IMR-90 (cell line): ENCODE measurements at regions not wholly inside any gene's neighbourhood (a gene's known extent, or its start where the extent isn't known, plus 50 kb on each side); places are given as distances from the start of the nearest gene placed in this dataset.
"Not testable (repeated sequence)": the region's sequence is repeated elsewhere in the genome, so short reads cannot be mapped to it uniquely, and the experiment has no call there.

ENCODE experiments used
- ATAC-seq: fragments of 200-7000 bp; cut with Tn5 transposase; 2 replicates; pipeline ENCODE4 v1.9.1; 2020; ENCODE audit warnings: low read depth, mild to moderate bottlenecking, moderate library complexity
- BruUV-seq: library from RNA; stranded (reverse); fragments of 400-500 nt; replicated peaks from 2 replicates; lab custom pipeline; 2021; lab: Mats Ljungman, UMichigan
- CTCF ChIA-PET: fragments of 300-600 bp; formaldehyde crosslinking; extraction: SDS; loops from one replicate; lab custom pipeline; 2021; ENCODE audit warnings: antibody characterized with exemption; lab: Yijun Ruan, JAX
- POLR2A ChIA-PET: fragments of 300-600 bp; sonication (Branson Sonifier 250); formaldehyde crosslinking; loops from one replicate; lab custom pipeline; 2022; ENCODE audit warnings: antibody characterized with exemption; ENCODE audit not compliant: unreplicated experiment; lab: Charles Lee
- DNase-seq: peaks from one replicate; pipeline ENCODE4 v3.0.0; 2013
- H2AFZ ChIP-seq: replicated peaks from 2 replicates; pipeline ENCODE3; 2013; ENCODE audit warnings: low read length, mild to moderate bottlenecking; ENCODE audit not compliant: poor library complexity
- H2AK5ac ChIP-seq: 2 replicates; pipeline ENCODE4 v1.6.1; 2013; ENCODE audit warnings: low read depth, low read length, inconsistent platforms
- H2AK9ac ChIP-seq: replicated peaks from 2 replicates; pipeline ENCODE3; 2013; ENCODE audit warnings: mild to moderate bottlenecking, low read depth, low read length, moderate library complexity; ENCODE audit not compliant: poor library complexity
- H2BK120ac ChIP-seq: 2 replicates; pipeline ENCODE4 v1.6.1; 2013; ENCODE audit warnings: low read depth, low read length, inconsistent platforms
- H2BK15ac ChIP-seq: 3 replicates; pipeline ENCODE4 v1.6.1; 2013; ENCODE audit warnings: low read depth, low read length, inconsistent platforms
- H2BK20ac ChIP-seq: 2 replicates; pipeline ENCODE4 v1.6.1; 2013; ENCODE audit warnings: low read depth, mild to moderate bottlenecking, inconsistent platforms, low read length, moderate library complexity
- H2BK5ac ChIP-seq: 2 replicates; pipeline ENCODE4 v1.6.1; 2013; ENCODE audit warnings: mild to moderate bottlenecking, low read depth, low read length, inconsistent platforms; ENCODE audit not compliant: poor library complexity, severe bottlenecking
- H3K14ac ChIP-seq: replicated peaks from 2 replicates; pipeline ENCODE4 v1.6.1; 2013; ENCODE audit warnings: low read depth, low read length, inconsistent platforms
- H3K18ac ChIP-seq: 2 replicates; pipeline ENCODE4 v1.6.1; 2013; ENCODE audit warnings: low read depth, low read length, control low read depth
- H3K23ac ChIP-seq: 2 replicates; pipeline ENCODE4 v1.6.1; 2013; ENCODE audit warnings: low read depth, low read length, inconsistent platforms
- H3K27ac ChIP-seq: 2 replicates; pipeline ENCODE4 v1.5.1; 2013; ENCODE audit warnings: mild to moderate bottlenecking, control low read depth, low read length; ENCODE audit not compliant: insufficient read depth
- H3K27me3 ChIP-seq: 2 replicates; pipeline ENCODE4 v1.6.1; 2013; ENCODE audit warnings: low read length; ENCODE audit not compliant: control insufficient read depth, insufficient read depth
- H3K36me3 ChIP-seq: 2 replicates; pipeline ENCODE4 v1.6.1; 2013; ENCODE audit warnings: low read length, mixed read lengths; ENCODE audit not compliant: control insufficient read depth, insufficient read depth
- H3K4ac ChIP-seq: 2 replicates; pipeline ENCODE4 v1.6.1; 2013; ENCODE audit warnings: low read depth, low read length, inconsistent platforms
- H3K4me1 ChIP-seq: 2 replicates; pipeline ENCODE4 v1.6.1; 2013; ENCODE audit warnings: low read length, mixed read lengths; ENCODE audit not compliant: control insufficient read depth, insufficient read depth
- H3K4me2 ChIP-seq: 2 replicates; pipeline ENCODE4 v1.6.1; 2013; ENCODE audit warnings: low read depth, mild to moderate bottlenecking, control low read depth, low read length, moderate library complexity
- H3K4me3 ChIP-seq: 2 replicates; pipeline ENCODE4 v1.5.1; 2013; ENCODE audit warnings: low read depth, mild to moderate bottlenecking, control low read depth, low read length, moderate library complexity; ENCODE audit not compliant: insufficient read depth
- H3K56ac ChIP-seq: 2 replicates; pipeline ENCODE4 v1.6.1; 2013; ENCODE audit warnings: low read length, inconsistent platforms; ENCODE audit not compliant: insufficient read depth; ENCODE audit errors: extremely low read depth
- H3K79me1 ChIP-seq, 2 experiments: 2 replicates each; pipeline ENCODE4 v1.6.1; 2013; ENCODE audit warnings: low read length in 2 of 2, inconsistent platforms in 1 of 2, low read depth in 1 of 2
- H3K9ac ChIP-seq: 2 replicates; pipeline ENCODE4 v1.6.1; 2013; ENCODE audit warnings: low read depth, low read length, control low read depth
- H3K9me1 ChIP-seq: 2 replicates; pipeline ENCODE4 v1.6.1; 2013; ENCODE audit warnings: low read length, inconsistent platforms; ENCODE audit not compliant: insufficient read depth
- H3K9me3 ChIP-seq: 2 replicates; pipeline ENCODE4 v1.6.1; 2013; ENCODE audit warnings: low read length; ENCODE audit not compliant: control insufficient read depth, insufficient read depth
- H4K20me1 ChIP-seq: 2 replicates; pipeline ENCODE4 v1.6.1; 2013; ENCODE audit warnings: low read length, inconsistent platforms; ENCODE audit not compliant: insufficient read depth
- H4K5ac ChIP-seq: 2 replicates; pipeline ENCODE4 v1.6.1; 2013; ENCODE audit warnings: mild to moderate bottlenecking, low read depth, low read length, control low read depth
- H4K8ac ChIP-seq, 2 experiments: 2 replicates each; pipeline ENCODE4 v1.6.1; 2013; ENCODE audit warnings: low read depth in 2 of 2, low read length in 2 of 2, control low read depth in 1 of 2, inconsistent platforms in 1 of 2
- H4K91ac ChIP-seq: 2 replicates; pipeline ENCODE4 v1.6.1; 2013; ENCODE audit warnings: low read depth, low read length, inconsistent platforms; ENCODE audit not compliant: insufficient read depth
- CTCF ChIP-seq: conservative IDR thresholded peaks from 2 replicates; pipeline ENCODE4 v1.5.1; 2012; ENCODE audit warnings: mild to moderate bottlenecking, low read depth, low read length, improper control_type of control experiment
- RAD21 ChIP-seq: IDR thresholded peaks from 2 replicates; pipeline ENCODE4 v1.6.1; 2012; ENCODE audit warnings: low read length, improper control_type of control experiment
- SMC3 ChIP-seq: fragments of 150-350 bp; IDR thresholded peaks from 2 replicates; pipeline ENCODE4 v1.6.1; 2016; ENCODE audit warnings: low read depth, mild to moderate bottlenecking, antibody characterized with exemption, low read length, moderate library complexity
- WGBS, 2 experiments: methylation state at CpG; one replicate each; pipeline versions ENCODE4 v1.1.5 to v1.1.7; 2013; ENCODE audit warnings: missing lambda C conversion rate in 2 of 2; ENCODE audit not compliant: insufficient read length in 1 of 2; ENCODE audit errors: extremely low coverage in 2 of 2; 5-methylcytosine and 5-hydroxymethylcytosine counted together
- dilution Hi-C: fragments of 300-500 bp; cut with HindIII; formaldehyde crosslinking; loops from one replicate; pipeline ENCODE4 v1.14.3; 2018; ENCODE audit warnings: low sequenced_read_pairs; ENCODE audit not compliant: unreplicated experiment
- in situ Hi-C: fragments of 300-500 bp; cut with MboI; formaldehyde crosslinking; loops from 3 replicates; pipeline ENCODE4 v1.14.3; 2019; ENCODE audit warnings: low sequenced_read_pairs, inconsistent platforms, mixed read lengths
- intact Hi-C: fragments of 100-400 bp; cut with micrococcal nuclease; formaldehyde crosslinking; loops from 2 replicates; pipeline ENCODE4 v1.10.0; 2022

GRCh38 chr11:89616999-89617602 lies 93.0 kb upstream of the TRIM77 start:
- H2AK9ac ChIP-seq, H3K27me3 ChIP-seq, H2BK5ac ChIP-seq, dilution Hi-C loops, H4K5ac ChIP-seq, BruUV-seq, H2BK120ac ChIP-seq, H3K9me1 ChIP-seq, H3K18ac ChIP-seq, H2AFZ ChIP-seq, H4K8ac ChIP-seq, H3K9ac ChIP-seq, POLR2A ChIA-PET, H4K20me1 ChIP-seq, H2BK15ac ChIP-seq, H3K14ac ChIP-seq, H3K23ac ChIP-seq, H2BK20ac ChIP-seq, H3K4me1 ChIP-seq, H3K27ac ChIP-seq, H4K91ac ChIP-seq, H3K9me3 ChIP-seq, H2AK5ac ChIP-seq, H3K79me1 ChIP-seq, H3K36me3 ChIP-seq, H3K4me3 ChIP-seq, H3K56ac ChIP-seq, H3K4me2 ChIP-seq, H3K4ac ChIP-seq: not testable (repeated sequence)
- peak; percentile 67 for ATAC-seq
- intact Hi-C loops = loop anchor here (1.0 kb wide), 1 partner anchor 519 kb away; no protein-coding TSS in a partner anchor
- DNase-seq = peak; percentile 15
- CTCF ChIA-PET = interaction anchor here (0.7 kb wide), 1 partner anchor 379 kb away, joined by 3 read pairs; no protein-coding TSS in a partner anchor
- WGBS, 2 experiments = no CpG with 5 or more reads among the region's 1 CpG
- in situ Hi-C loops = loop anchor here (10.0 kb wide), 1 partner anchor 282 kb away; no protein-coding TSS in a partner anchor
- TF ChIP-seq RAD21 = peak; percentile 69
- peak; percentile 70 for TF ChIP-seq SMC3
- peak; percentile 54 for TF ChIP-seq CTCF

- H2BK5ac ChIP-seq, H3K4me1 ChIP-seq, H2BK15ac ChIP-seq, POLR2A ChIA-PET, H3K14ac ChIP-seq, H3K27me3 ChIP-seq, H3K18ac ChIP-seq, H2AK9ac ChIP-seq, in situ Hi-C loops, CTCF ChIA-PET, H3K4me3 ChIP-seq, H3K27ac ChIP-seq, H2BK20ac ChIP-seq, H3K56ac ChIP-seq, H3K36me3 ChIP-seq, BruUV-seq, H4K20me1 ChIP-seq, H4K8ac ChIP-seq, H3K23ac ChIP-seq, H2AK5ac ChIP-seq, H4K91ac ChIP-seq, H4K5ac ChIP-seq, H2BK120ac ChIP-seq, ATAC-seq, DNase-seq, H3K9me1 ChIP-seq, H3K9me3 ChIP-seq, H3K9ac ChIP-seq, dilution Hi-C loops, H3K79me1 ChIP-seq, H3K4ac ChIP-seq, H3K4me2 ChIP-seq, intact Hi-C loops, H2AFZ ChIP-seq: not testable (repeated sequence)
- no CpG with 5 or more reads among the region's 3 CpGs for WGBS, 2 experiments
Observed at GRCh38 chr11:89620721-89621120, 89.4 kb upstream of the TRIM77 start.
